T-helper 2 cell treated with Interferon-gamma antibody and Interleukin-4, amounts not matched to agents 5 μg/mL and 100 μg/mL, for 36 hours (primary cell): ENCODE measurements at regions not wholly inside any gene's neighbourhood (a gene's known extent, or its start where the extent isn't known, plus 50 kb on each side); places are given as distances from the start of the nearest gene placed in this dataset.

Experiments used
- DNase-seq: peaks from one replicate; pipeline ENCODE4 v3.0.0; 2021; ENCODE audit warnings: low spot score
- H3K27ac Mint-ChIP-seq: one replicate; pipeline ENCODE4 v1.8.0; 2021; ENCODE audit warnings: mild to moderate bottlenecking, mixed read lengths
- H3K27me3 Mint-ChIP-seq: one replicate; pipeline ENCODE4 v1.8.0; 2021; ENCODE audit warnings: low read depth, mixed read lengths
- H3K36me3 Mint-ChIP-seq: one replicate; pipeline ENCODE4 v1.8.0; 2021; ENCODE audit warnings: low read depth, mixed read lengths
- H3K4me1 Mint-ChIP-seq: one replicate; pipeline ENCODE4 v1.8.0; 2021; ENCODE audit warnings: low read depth, mixed read lengths
- H3K4me3 Mint-ChIP-seq: one replicate; pipeline ENCODE4 v1.8.0; 2022; ENCODE audit warnings: mild to moderate bottlenecking, moderate library complexity, mixed read lengths
- H3K9me3 Mint-ChIP-seq: one replicate; pipeline ENCODE4 v1.8.0; 2021; ENCODE audit warnings: mixed read lengths

DNA sequence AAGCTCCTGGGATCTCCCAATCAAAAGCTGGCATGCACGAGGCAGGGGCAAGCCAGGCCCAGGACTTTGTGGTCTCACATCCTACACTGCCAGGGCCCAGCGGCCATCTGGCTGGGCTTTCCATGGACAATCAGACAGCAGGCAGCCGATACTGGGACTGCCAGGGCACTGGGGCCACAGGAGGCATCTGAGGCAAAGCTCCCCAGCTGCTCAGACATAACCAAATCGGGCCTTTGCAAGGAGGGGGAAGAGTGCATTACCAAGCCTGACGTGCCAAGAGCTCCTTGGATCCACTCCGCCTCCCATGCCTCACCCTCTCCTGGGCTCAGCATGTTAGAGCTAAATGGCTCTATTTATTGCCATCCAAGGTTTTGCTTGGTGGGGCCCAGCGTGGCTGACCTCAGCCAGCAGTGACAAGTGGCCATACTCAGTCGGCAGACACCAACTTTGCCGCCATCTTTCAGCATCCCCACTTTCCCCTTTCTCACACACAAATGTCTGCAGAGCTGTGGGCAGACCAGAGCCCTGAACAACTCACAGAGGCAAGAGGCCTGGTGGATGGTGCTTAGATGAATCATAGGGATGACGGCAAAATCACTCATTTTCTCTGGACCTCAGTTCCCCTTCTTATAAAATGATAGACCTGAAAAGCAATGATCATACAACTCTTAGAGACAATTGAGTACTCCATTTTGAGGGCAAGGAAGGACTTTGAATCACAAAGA is 200.8 kb downstream of the TTC32 start:
- no peak overlapping the region for H3K27ac Mint-ChIP-seq
- DNase-seq, result no peak
- H3K4me3 Mint-ChIP-seq, result no peak overlapping the region
- H3K36me3 Mint-ChIP-seq, result no peaks in the 10 kb centered on the region
- peaks cover 8% of the 10 kb centered on the region for H3K9me3 Mint-ChIP-seq
- no peaks in the 10 kb centered on the region for H3K4me1 Mint-ChIP-seq
- H3K27me3 Mint-ChIP-seq, result no peaks in the 10 kb centered on the region

DNA sequence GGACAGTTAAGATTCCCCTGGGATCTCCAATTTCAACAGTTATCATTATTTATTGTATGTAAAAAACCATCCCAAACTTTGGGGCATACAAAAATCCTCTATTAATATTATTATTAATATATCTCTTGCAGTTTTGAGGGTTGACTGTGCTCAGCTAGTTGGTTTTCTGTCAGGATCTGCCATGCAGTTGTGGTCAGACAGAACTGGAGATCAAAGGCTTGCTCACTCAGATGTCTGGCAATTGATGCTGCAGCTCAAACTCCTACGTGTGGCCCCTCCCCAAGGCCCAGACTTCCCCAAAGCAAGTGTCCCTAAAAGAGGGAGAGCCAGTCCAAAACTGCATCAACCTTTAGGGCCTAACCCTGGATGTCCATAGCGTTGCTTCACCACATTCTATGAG is 204.7 kb downstream of the TTC32 start:
- H3K27me3 Mint-ChIP-seq, result no peaks in the 10 kb centered on the region
- no peak for DNase-seq
- H3K4me1 Mint-ChIP-seq, result no peaks in the 10 kb centered on the region
- peaks cover 8% of the 10 kb centered on the region for H3K9me3 Mint-ChIP-seq
- H3K36me3 Mint-ChIP-seq, result no peaks in the 10 kb centered on the region
- no peak overlapping the region for H3K27ac Mint-ChIP-seq
- H3K4me3 Mint-ChIP-seq, result no peak overlapping the region

DNA sequence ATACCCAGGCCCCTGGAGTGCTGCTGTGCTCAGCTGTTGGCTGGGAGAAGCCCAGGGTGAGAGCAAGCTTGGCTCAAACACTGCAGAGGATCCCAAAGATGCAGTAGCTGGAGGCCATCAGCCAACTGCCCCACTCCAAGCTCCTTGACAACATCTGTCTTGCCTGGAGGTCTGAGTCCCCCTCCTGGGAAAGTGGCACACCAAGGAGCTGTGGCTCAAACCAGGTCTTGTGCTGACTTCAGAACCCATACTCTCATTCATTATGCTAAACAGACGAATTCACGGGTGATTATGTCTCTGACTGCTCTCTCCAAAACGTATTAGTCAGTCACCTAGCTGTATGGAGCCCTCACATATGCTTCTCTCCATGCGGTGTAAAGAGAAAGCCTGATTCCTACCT is 206.1 kb downstream of the TTC32 start:
- H3K27ac Mint-ChIP-seq, result no peak overlapping the region
- H3K4me3 Mint-ChIP-seq, result no peak overlapping the region
- DNase-seq, result no peak
- H3K4me1 Mint-ChIP-seq, result no peaks in the 10 kb centered on the region
- H3K9me3 Mint-ChIP-seq, result peaks cover 8% of the 10 kb centered on the region
- no peaks in the 10 kb centered on the region for H3K27me3 Mint-ChIP-seq
- no peaks in the 10 kb centered on the region for H3K36me3 Mint-ChIP-seq

DNA sequence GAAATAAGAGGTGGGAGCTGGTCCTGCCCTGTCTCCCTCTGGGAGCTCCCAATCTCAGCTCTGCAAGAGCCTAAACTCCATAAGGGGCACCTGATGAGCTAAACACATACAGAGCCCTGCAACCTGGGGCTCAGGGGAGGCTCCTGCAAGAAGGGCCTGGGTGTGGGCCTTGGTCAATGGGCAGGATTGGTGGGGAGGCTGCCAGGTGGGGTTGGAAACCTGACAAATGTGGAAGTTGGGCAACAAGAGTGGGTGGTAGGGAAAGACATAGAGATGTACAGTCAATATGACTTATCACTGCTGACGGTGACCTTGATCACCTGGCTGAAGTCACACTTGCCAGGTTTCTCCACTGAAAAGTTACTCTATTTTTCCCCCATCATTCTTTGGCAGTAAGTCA is 209.9 kb downstream of the TTC32 start:
- Mint-ChIP-seq H3K4me1 (no peaks in the 10 kb centered on the region), H3K27ac (no peak overlapping the region), H3K36me3 (no peaks in the 10 kb centered on the region), H3K27me3 (no peaks in the 10 kb centered on the region), H3K4me3 (no peak overlapping the region), H3K9me3 (no peaks in the 10 kb centered on the region)
- DNase-seq, result no peak

DNA sequence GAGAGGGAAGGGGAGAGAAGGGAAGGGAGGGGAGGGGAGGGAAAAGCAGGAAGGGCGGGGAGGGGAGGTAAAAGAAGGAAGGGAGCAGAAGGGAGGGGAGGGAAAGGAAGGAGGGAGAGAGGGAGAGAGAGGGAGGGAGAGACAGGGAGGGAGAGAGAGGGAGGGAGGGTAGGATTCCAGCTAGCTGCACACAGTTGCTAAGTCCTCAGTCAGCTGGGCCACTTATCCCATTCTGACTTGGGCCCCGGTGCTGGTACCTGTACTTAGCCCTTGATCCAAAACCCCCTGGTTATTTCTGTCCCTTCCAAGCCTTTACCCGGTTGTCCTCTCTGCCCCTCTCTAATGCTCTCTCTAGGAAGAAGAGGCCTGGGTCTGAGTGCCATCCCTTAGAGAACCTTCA is 211.4 kb downstream of the TTC32 start:
- DNase-seq, result no peak
- Mint-ChIP-seq H3K36me3 (no peaks in the 10 kb centered on the region), H3K4me1 (no peaks in the 10 kb centered on the region), H3K27ac (no peak overlapping the region), H3K9me3 (no peaks in the 10 kb centered on the region), H3K27me3 (no peaks in the 10 kb centered on the region), H3K4me3 (no peak overlapping the region)

DNA sequence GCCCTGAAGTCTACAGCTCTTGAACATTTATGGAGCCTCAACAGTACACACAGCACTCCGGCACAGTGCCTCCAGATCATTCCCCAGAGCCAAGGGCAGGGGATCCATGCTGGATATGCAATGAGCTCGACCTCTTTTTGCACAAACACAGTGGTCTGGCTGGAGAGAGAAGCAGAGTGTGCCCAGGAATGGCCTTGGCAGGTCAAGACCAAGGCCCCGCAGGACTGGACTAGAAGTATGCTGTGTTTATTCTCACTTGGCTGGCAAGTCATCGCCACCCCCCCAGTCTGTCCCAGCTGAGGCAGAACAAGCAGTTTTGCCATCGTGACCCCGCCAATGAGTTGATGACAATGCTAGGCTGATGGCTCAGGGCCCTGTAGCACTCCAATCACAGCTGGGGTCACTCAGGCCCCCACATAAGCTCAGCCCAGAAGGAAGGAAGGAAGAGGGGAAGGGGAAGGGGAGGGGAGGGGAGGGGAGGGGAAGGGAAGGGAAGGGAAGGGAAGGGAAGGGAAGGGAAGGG is 212.1 kb downstream of the TTC32 start:
- Mint-ChIP-seq H3K9me3 (no peaks in the 10 kb centered on the region), H3K4me1 (no peaks in the 10 kb centered on the region), H3K4me3 (no peak overlapping the region), H3K36me3 (no peaks in the 10 kb centered on the region), H3K27ac (no peak overlapping the region), H3K27me3 (no peaks in the 10 kb centered on the region)
- no peak for DNase-seq

DNA sequence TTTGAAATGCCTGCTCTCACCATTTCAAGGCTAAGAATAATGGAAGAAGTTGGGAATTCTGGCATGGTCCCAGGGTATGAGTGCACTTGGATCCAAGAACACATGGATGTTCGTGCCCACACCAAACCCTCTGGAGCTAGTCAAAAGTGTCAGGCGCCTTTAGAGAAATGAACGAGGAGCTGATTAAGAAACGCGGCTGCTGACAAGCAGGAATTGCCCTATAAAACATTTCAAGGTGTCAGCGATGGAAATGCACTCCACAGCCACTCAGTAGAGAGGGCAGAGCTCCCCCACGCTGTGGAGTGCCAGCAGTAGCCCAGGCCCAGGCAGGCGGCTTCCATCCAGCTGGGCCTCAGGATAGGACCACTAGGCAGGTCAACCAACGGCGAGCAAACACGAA is 213.7 kb downstream of the TTC32 start:
- no peak for DNase-seq
- no peak overlapping the region for H3K4me3 Mint-ChIP-seq
- no peak overlapping the region for H3K27ac Mint-ChIP-seq
- H3K27me3 Mint-ChIP-seq, result no peaks in the 10 kb centered on the region
- H3K36me3 Mint-ChIP-seq, result no peaks in the 10 kb centered on the region
- no peaks in the 10 kb centered on the region for H3K4me1 Mint-ChIP-seq
- H3K9me3 Mint-ChIP-seq, result no peaks in the 10 kb centered on the region

DNA sequence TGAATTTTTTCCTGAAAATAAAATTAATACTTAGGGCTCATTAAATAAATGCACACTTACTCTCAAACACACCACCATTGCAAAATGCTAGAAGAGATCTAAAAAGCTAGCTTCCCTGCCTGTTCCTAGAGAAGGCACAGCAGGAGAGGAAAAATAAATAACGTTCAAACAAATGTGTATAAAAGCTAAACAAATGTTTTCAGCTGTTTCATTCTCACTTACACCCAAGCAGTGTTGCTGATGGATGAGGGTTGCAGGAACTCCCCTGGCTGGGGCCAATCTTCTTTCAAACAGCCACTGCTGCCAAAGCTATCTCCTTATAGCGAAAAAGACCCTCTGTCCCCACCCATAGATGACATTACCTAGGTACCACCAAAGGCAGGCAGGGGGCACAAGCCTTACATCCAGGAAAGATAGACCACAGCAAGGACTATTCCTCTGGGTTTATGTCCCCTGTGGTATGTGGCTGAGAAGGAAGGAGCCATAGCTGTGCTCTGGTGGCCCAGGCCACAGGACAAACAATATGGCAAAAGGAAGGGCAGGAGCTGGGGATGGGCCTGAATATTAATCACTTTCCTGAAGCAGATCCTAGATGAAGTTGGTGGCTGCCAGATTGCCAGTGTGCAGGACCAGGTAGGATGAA is 214.6 kb downstream of the TTC32 start:
- Mint-ChIP-seq H3K9me3 (no peaks in the 10 kb centered on the region), H3K4me3 (no peak overlapping the region)

DNA sequence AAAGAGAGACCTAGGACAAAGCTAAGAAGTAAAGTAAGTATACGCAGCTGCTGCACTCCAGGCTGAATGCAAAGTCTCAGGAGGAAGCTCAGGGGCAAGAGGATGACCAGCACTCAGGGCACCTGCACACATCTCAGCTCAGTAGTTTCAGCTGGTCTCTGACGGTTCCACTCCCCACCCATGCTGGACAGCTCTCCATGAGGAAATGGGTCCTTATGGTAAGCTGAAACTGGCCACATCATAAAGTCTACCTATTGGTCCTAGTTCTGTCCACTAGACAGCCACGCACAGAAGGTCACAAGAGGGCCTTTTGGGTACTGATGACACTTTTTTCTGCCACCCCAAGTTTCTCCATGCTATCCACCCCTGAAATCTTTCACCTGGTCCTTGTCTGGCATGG is 215.3 kb downstream of the TTC32 start:
- Mint-ChIP-seq H3K27me3 (no peaks in the 10 kb centered on the region), H3K4me3 (no peak overlapping the region), H3K4me1 (no peaks in the 10 kb centered on the region), H3K27ac (no peak overlapping the region), H3K36me3 (no peaks in the 10 kb centered on the region), H3K9me3 (no peaks in the 10 kb centered on the region)
- no peak for DNase-seq

More for the DNA sequence above, 214.6 kb downstream of the TTC32 start:
- H3K4me1 Mint-ChIP-seq, result no peaks in the 10 kb centered on the region
- no peak overlapping the region for H3K27ac Mint-ChIP-seq
- no peak for DNase-seq
- H3K27me3 Mint-ChIP-seq, result no peaks in the 10 kb centered on the region
- H3K36me3 Mint-ChIP-seq, result no peaks in the 10 kb centered on the region

DNA sequence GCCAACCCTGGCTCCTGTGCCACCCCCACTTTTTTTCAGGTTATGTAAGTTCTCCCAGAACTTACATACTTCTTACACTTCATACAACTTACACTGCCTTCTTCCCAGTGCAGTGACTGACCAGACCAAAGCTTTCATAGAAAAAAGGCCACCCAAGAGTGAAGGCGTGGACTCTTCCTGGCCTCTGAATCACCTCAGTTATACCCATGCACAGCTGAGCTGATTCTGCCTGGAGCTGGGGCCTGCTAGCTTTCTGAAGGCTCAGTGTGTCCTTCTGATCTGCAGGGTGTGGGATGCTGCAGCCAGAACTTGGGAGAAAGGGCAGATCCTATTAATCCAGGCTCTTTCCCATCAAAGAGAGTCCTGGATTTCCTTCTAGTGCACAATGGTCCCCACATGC is 216.1 kb downstream of the TTC32 start:
- H3K4me3 Mint-ChIP-seq, result no peak overlapping the region
- H3K9me3 Mint-ChIP-seq, result no peaks in the 10 kb centered on the region
- no peaks in the 10 kb centered on the region for H3K27me3 Mint-ChIP-seq
- no peaks in the 10 kb centered on the region for H3K36me3 Mint-ChIP-seq
- H3K27ac Mint-ChIP-seq, result no peak overlapping the region
- H3K4me1 Mint-ChIP-seq, result no peaks in the 10 kb centered on the region
- no peak for DNase-seq

DNA sequence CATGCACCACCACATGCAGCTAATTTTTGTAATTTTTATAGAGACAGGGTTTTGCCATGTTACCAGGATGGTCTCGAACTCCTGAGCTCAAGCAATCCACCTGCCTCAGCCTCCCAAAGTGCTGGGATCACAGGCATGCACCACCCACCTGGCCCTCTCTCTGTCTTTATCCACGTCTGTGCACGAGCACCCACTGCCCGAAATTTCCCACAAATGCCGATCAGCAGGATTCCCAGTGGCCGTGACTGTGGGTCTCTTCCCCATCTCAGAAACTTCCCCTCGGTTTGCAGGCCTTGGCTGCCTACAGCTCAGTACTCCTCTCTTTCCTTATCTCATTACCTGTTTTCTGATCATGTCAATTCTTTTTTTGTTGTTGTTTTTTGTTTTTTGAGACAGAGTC is 217.3 kb downstream of the TTC32 start:
- DNase-seq, result no peak
- H3K27ac Mint-ChIP-seq, result no peak overlapping the region
- H3K4me1 Mint-ChIP-seq, result no peaks in the 10 kb centered on the region
- no peaks in the 10 kb centered on the region for H3K9me3 Mint-ChIP-seq
- no peaks in the 10 kb centered on the region for H3K36me3 Mint-ChIP-seq
- no peaks in the 10 kb centered on the region for H3K27me3 Mint-ChIP-seq
- no peak overlapping the region for H3K4me3 Mint-ChIP-seq

DNA sequence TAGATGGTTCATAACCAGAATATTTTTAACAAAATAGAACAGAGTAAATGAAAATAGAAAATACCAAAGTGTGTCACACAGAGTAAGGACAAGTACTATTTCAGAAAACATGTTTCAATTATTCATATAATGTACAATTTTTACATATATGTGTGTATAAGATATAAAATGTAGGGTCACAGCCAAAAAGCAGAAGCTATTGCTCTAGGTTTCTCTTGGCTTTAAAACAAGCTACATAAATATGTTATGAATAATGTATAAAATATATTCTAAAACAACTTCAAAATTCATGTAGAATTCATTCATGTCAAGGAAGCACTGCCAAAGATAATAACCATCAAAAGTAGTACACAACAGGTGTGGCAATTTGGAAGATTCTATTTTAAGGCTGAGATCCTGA is 218.2 kb downstream of the TTC32 start:
- Mint-ChIP-seq H3K36me3 (no peaks in the 10 kb centered on the region), H3K27ac (no peak overlapping the region), H3K4me3 (no peak overlapping the region), H3K4me1 (no peaks in the 10 kb centered on the region), H3K9me3 (no peaks in the 10 kb centered on the region), H3K27me3 (no peaks in the 10 kb centered on the region)
- DNase-seq, result no peak

DNA sequence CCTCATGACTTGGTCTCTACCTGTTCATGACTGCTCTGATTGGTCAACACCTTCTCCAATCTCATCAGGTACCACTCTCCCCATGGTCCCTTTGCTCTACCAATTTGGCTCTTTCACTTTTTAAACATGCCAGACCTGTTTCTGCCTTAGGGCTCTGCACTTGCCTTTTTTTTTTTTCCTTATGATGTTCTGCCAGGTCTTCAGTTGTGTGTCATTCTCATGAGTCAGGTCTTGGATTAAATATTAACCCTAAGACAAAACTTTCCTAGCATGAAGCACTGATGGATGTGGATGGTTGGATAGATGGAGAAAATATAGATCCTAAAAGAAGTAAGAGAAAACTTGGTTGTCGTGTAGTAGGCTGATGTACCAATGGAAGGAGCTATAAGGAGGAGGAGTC is 219.3 kb downstream of the TTC32 start:
- no peak for DNase-seq
- H3K4me1 Mint-ChIP-seq, result no peaks in the 10 kb centered on the region
- no peaks in the 10 kb centered on the region for H3K27me3 Mint-ChIP-seq
- no peaks in the 10 kb centered on the region for H3K36me3 Mint-ChIP-seq
- no peaks in the 10 kb centered on the region for H3K9me3 Mint-ChIP-seq
- H3K4me3 Mint-ChIP-seq, result no peak overlapping the region
- H3K27ac Mint-ChIP-seq, result no peak overlapping the region

DNA sequence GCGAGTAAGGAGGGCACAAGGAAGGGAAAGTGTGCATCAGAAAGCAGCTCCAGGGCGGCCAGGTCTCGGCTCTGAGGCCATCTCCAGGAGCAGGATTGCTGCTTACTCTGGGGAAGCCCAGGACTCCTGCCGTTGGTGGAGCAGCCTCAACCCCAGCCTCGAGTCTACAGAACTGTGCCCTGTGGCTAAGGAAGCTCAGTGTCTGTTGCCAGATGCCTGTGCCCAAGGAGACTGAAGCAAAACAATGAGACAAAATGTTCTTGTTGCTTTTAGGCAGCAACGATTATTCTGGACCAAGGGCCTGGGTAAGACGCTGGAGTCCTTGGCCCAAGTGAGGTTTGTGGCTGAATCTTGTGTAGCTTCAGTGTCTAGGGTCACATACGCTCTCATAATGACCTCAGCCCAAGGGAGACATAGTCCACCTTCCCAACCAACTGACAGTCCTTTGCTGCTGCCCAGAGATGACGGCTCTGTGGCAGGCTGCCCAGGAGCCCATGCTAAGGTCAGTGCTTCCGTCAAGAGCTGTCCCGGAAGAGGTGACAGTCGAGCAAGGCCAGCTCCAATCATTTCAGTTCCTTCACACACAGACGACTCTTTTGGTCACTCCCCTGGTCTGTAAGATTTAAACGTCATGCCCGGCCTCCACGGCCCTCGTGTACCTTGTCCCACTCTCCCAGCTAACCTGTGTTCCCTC is 223.8 kb downstream of the TTC32 start:
- Mint-ChIP-seq H3K27ac (no peak overlapping the region), H3K4me3 (no peak overlapping the region), H3K36me3 (no peaks in the 10 kb centered on the region), H3K27me3 (peaks cover 2% of the 10 kb centered on the region), H3K9me3 (no peaks in the 10 kb centered on the region), H3K4me1 (no peaks in the 10 kb centered on the region)
- DNase-seq, result no peak
